ENCODE measurements at regions not wholly inside any gene's neighbourhood (a gene's known extent, or its start where the extent isn't known, plus 50 kb on each side); places are given as distances from the start of the nearest gene placed in this dataset.

GRCh38 chr4:186013419-186014186 is 55.4 kb upstream of the TLR3 start:
- Histone ChIP-seq H3K27me3 (no peaks in the 10 kb centered on the region), H3K27ac (no peak overlapping the region), H3K4me1 (ENCODE audit: insufficient read depth) (no peaks in the 10 kb centered on the region), H3K36me3 (no peaks in the 10 kb centered on the region), H3K9me3 (no peaks in the 10 kb centered on the region), H3K4me3 (no peak overlapping the region)
- DNase-seq: no peak
- WGBS, 3 donors: 59 to 62% (median 61%) methylated on average over 8 of the region's 8 CpGs
- TF ChIP-seq CTCF (IDR thresholded peaks at IDR 0.05) (no peak), POLR2A (IDR thresholded peaks at IDR 0.05) (no peak), EP300 (IDR thresholded peaks at IDR 0.05) (no peak)
- intact Hi-C loops (cut with DNase I): no loop called here

- TF ChIP-seq CTCF (IDR thresholded peaks at IDR 0.05) (no peak), EP300 (IDR thresholded peaks at IDR 0.05) (no peak), POLR2A (IDR thresholded peaks at IDR 0.05) (no peak)
- intact Hi-C loops (cut with DNase I): no loop called here
- no peaks in the 10 kb centered on the region for H3K9me3 ChIP-seq
- 86 to 88% (median 88%) methylated on average over 12 of the region's 12 CpGs for WGBS, 3 donors
- H3K27ac ChIP-seq: no peak overlapping the region
- no peak for DNase-seq
- H3K36me3 ChIP-seq: no peaks in the 10 kb centered on the region
- H3K4me1 ChIP-seq (ENCODE audit: insufficient read depth): no peaks in the 10 kb centered on the region
- no peak overlapping the region for H3K4me3 ChIP-seq
- H3K27me3 ChIP-seq: no peaks in the 10 kb centered on the region
Measured at GRCh38 chr4:186015212-186015817, 53.6 kb upstream of the TLR3 start.

- no peaks in the 10 kb centered on the region for H3K36me3 ChIP-seq
- H3K9me3 ChIP-seq: no peaks in the 10 kb centered on the region
- WGBS, 3 donors: 79 to 84% (median 83%) methylated on average over 4 of the region's 4 CpGs
- H3K27me3 ChIP-seq: no peaks in the 10 kb centered on the region
- peaks cover 2% of the 10 kb centered on the region for H3K4me1 ChIP-seq (ENCODE audit: insufficient read depth)
- intact Hi-C loops (cut with DNase I): no loop called here
- TF ChIP-seq POLR2A (IDR thresholded peaks at IDR 0.05) (no peak), CTCF (IDR thresholded peaks at IDR 0.05) (no peak), EP300 (IDR thresholded peaks at IDR 0.05) (no peak)
- no peak overlapping the region for H3K4me3 ChIP-seq
- no peak overlapping the region for H3K27ac ChIP-seq
- DNase-seq: no peak
Measured at GRCh38 chr4:186016796-186017195, 52.2 kb upstream of the TLR3 start.

GRCh38 chr4:186017801-186018200 is 51.2 kb upstream of the TLR3 start:
- H3K36me3 ChIP-seq: no peaks in the 10 kb centered on the region
- 95 to 98% (median 96%) methylated on average over 6 of the region's 6 CpGs for WGBS, 3 donors
- TF ChIP-seq CTCF (IDR thresholded peaks at IDR 0.05) (no peak), POLR2A (IDR thresholded peaks at IDR 0.05) (no peak), EP300 (IDR thresholded peaks at IDR 0.05) (no peak)
- H3K4me3 ChIP-seq: no peak overlapping the region
- no peaks in the 10 kb centered on the region for H3K27me3 ChIP-seq
- H3K27ac ChIP-seq: no peak overlapping the region
- intact Hi-C loops (cut with DNase I): no loop called here
- H3K4me1 ChIP-seq (ENCODE audit: insufficient read depth): peaks cover 2% of the 10 kb centered on the region
- no peaks in the 10 kb centered on the region for H3K9me3 ChIP-seq
- no peak for DNase-seq

All from ovary (tissue), 7 donors.